NT2/D1 (cell line): ENCODE measurements at regions not wholly inside any gene's neighbourhood (a gene's known extent, or its start where the extent isn't known, plus 50 kb on each side); places are given as distances from the start of the nearest gene placed in this dataset.

Experiments
- DNase-seq: peaks from one replicate; pipeline ENCODE4 v3.0.0-alpha.2; 2011; ENCODE audit warnings: low read depth, low spot score
- H3K27me3 ChIP-seq: 2 replicates; pipeline ENCODE4 v1.6.0; 2011; ENCODE audit warnings: mild to moderate bottlenecking; ENCODE audit not compliant: insufficient read length, insufficient read depth
- H3K36me3 ChIP-seq: 2 replicates; pipeline ENCODE4 v1.6.1; 2011; ENCODE audit warnings: mild to moderate bottlenecking, low read length, mixed read lengths; ENCODE audit not compliant: insufficient read depth, insufficient read length
- H3K4me1 ChIP-seq: 2 replicates; pipeline ENCODE4 v1.5.1; 2011; ENCODE audit not compliant: insufficient read depth, insufficient read length
- H3K4me3 ChIP-seq: 2 replicates; pipeline ENCODE4 v1.5.1; 2011; ENCODE audit warnings: low read depth; ENCODE audit not compliant: insufficient read length
- H3K9ac ChIP-seq: 2 replicates; pipeline ENCODE4 v1.6.0; 2011; ENCODE audit warnings: low read depth; ENCODE audit not compliant: insufficient read length
- H3K9me3 ChIP-seq: 2 replicates; pipeline ENCODE4 v1.5.1; 2011; ENCODE audit warnings: mild to moderate bottlenecking, low read length; ENCODE audit not compliant: insufficient read depth
- SUZ12 ChIP-seq: IDR thresholded peaks from 2 replicates; pipeline ENCODE4 v1.6.1; 2011; ENCODE audit not compliant: insufficient read length, insufficient read depth; ENCODE audit errors: extremely low read depth
- YY1 ChIP-seq: IDR thresholded peaks from 2 replicates; pipeline ENCODE4 v1.6.1; 2011; ENCODE audit not compliant: insufficient read length, insufficient read depth
- ZNF274 ChIP-seq: IDR thresholded peaks from 2 replicates; pipeline ENCODE4 v1.6.1; 2011; ENCODE audit warnings: mild to moderate bottlenecking, low read depth, low read length

DNA sequence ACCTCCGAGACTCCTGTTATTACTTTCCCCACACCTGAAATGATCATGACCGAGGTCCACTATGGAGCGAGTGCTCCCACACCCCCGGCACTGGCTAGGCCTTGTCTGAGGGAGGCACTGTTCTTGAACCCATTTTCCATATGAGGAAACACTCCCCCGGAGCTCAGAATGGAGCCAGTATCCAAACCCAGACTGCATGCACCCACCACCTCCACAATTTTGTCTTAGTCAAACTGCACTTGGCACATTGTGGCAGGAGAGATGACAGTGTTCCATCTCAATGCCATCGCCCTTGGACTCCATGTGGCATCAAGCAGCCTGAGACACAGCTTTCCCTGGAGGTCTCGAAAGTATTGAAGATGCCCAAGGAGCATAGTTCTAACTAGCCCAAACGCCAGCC, 154.1 kb downstream of the NUP210 start:
- TF ChIP-seq ZNF274 (no peak), SUZ12 (no peak), YY1 (no peak)
- peaks cover 14% of the 10 kb centered on the region for H3K4me1 ChIP-seq
- peaks cover 13% of the 10 kb centered on the region for H3K9me3 ChIP-seq
- no peak overlapping the region for H3K9ac ChIP-seq
- no peak overlapping the region for H3K4me3 ChIP-seq
- H3K36me3 ChIP-seq: no peaks in the 10 kb centered on the region
- DNase-seq: no peak
- no peaks in the 10 kb centered on the region for H3K27me3 ChIP-seq

DNA sequence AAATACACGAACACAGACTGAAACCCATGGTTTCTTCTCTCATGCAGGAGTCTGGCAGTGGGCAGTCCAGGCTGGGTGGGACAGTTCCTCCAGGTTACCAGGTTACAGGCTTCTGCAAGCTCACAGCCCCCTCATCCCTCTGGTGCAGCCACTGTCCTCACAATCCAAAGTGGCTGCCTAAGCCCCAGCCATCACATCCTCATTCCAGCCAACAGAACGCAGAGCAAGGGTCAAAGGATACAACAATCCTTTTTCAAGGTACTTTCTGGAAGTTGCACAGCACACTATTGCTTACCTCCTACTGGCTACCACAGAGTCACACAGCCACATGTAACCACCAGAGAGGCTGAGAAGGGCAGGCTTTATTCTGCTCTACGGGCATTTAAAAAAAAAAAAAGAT, 154.6 kb downstream of the NUP210 start:
- Histone ChIP-seq H3K27me3 (no peaks in the 10 kb centered on the region), H3K36me3 (no peaks in the 10 kb centered on the region), H3K9me3 (peaks cover 10% of the 10 kb centered on the region), H3K9ac (no peak overlapping the region), H3K4me3 (no peak overlapping the region), H3K4me1 (peaks cover 14% of the 10 kb centered on the region)
- no peak for TF ChIP-seq ZNF274
- TF ChIP-seq YY1: no peak
- no peak for TF ChIP-seq SUZ12
- DNase-seq: no peak

GRCh38 chr3:13265016-13265415, 155.1 kb downstream of the NUP210 start:
- Histone ChIP-seq H3K9ac (no peak overlapping the region), H3K4me3 (no peak overlapping the region), H3K36me3 (no peaks in the 10 kb centered on the region), H3K27me3 (no peaks in the 10 kb centered on the region), H3K9me3 (peaks cover 5% of the 10 kb centered on the region), H3K4me1 (peaks cover 14% of the 10 kb centered on the region)
- TF ChIP-seq YY1 (no peak), SUZ12 (no peak), ZNF274 (no peak)
- no peak for DNase-seq

- no peak for TF ChIP-seq ZNF274
- no peak for TF ChIP-seq YY1
- no peak for TF ChIP-seq SUZ12
- Histone ChIP-seq H3K9ac (no peak overlapping the region), H3K9me3 (no peaks in the 10 kb centered on the region), H3K36me3 (no peaks in the 10 kb centered on the region), H3K27me3 (no peaks in the 10 kb centered on the region), H3K4me1 (peaks cover 13% of the 10 kb centered on the region), H3K4me3 (no peak overlapping the region)
- DNase-seq: no peak
Measured at GRCh38 chr3:13264468-13264795, 155.7 kb downstream of the NUP210 start.

DNA sequence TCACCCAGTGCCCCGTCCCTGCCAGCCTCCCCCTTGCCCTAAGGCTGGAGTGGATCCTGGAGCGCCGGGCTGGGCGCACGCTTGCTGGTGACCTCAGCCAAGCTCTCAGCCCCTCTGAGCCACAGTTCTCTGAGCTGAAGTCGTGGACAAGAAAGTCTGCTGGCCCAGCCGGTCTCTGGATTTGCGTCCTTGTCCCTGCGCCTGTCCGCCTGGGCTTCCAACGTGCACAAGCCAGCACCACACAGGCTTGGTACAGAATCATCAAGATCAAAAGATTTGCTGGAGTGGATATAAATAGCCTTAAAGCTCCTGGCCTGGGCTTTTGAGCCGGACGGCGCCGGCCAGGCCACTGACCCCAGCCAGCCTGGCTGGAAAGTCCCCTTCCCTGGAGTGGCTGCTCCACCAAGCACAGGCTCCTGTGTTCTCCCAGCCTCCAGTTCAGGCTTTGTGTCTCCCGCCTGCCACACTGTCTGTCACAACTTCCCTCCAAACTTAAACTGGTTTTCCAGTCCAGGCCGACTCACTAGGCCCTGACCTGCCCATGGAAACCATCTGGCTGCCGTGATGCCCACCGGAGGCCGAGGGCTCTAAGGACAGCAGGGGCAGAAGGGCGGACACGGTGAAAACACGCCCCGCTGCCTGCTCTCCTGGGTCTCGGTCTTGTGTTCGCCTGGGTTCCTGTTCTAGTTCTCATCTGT, 156.2 kb downstream of the NUP210 start:
- H3K9me3 ChIP-seq: no peaks in the 10 kb centered on the region
- TF ChIP-seq SUZ12 (no peak), ZNF274 (no peak), YY1 (no peak)
- no peaks in the 10 kb centered on the region for H3K36me3 ChIP-seq
- H3K27me3 ChIP-seq: no peaks in the 10 kb centered on the region
- H3K9ac ChIP-seq: no peak overlapping the region
- H3K4me3 ChIP-seq: no peak overlapping the region
- no peak for DNase-seq
- H3K4me1 ChIP-seq: peaks cover 8% of the 10 kb centered on the region

DNA sequence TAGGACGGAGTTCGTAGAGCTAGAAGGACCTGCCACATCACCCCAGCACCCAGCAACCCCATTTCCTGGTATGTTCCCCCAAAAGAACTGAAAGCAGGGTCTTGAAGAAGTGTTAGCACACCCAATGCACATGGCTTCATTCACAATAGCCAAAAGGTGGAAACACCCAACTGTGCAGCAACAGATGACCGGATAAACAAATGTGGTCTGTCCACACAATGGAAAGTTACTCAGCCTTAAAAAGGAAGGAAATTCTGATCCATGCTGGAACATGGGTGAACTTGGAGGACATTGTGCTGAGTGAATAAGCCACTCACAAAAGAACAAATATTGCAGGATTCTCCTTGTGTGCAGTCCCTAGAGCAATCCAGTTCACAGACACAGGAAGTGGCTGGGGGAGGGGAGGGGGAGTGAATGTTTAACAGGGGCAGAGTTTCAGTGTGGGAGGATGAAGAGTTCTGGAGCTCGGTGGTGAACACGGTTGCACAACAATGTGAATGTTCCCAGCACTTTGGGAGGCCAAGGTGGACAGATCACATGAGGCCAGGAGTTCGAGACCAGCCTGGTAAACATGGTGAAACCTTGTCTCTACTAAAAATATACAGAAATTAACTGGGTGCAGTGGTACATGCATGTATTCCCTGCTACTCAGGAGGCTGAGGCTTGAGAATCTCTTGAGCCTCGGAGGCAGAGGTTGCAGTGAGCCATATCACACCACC, 157.5 kb downstream of the NUP210 start:
- H3K27me3 ChIP-seq: no peaks in the 10 kb centered on the region
- H3K4me3 ChIP-seq: no peak overlapping the region
- no peak for TF ChIP-seq YY1
- TF ChIP-seq ZNF274: no peak
- H3K4me1 ChIP-seq: peaks cover 7% of the 10 kb centered on the region
- no peak for DNase-seq
- H3K9me3 ChIP-seq: no peaks in the 10 kb centered on the region
- no peak overlapping the region for H3K9ac ChIP-seq
- no peaks in the 10 kb centered on the region for H3K36me3 ChIP-seq

- Histone ChIP-seq H3K9ac (no peak overlapping the region), H3K4me3 (no peak overlapping the region), H3K36me3 (no peaks in the 10 kb centered on the region), H3K27me3 (no peaks in the 10 kb centered on the region), H3K9me3 (no peaks in the 10 kb centered on the region), H3K4me1 (peaks cover 7% of the 10 kb centered on the region)
- TF ChIP-seq SUZ12 (no peak), YY1 (no peak), ZNF274 (no peak)
- DNase-seq: no peak
Measured at GRCh38 chr3:13261892-13262291, 158.2 kb downstream of the NUP210 start.
